ENCODE measurements at regions not wholly inside any gene's neighbourhood (a gene's known extent, or its start where the extent isn't known, plus 50 kb on each side); places are given as distances from the start of the nearest gene placed in this dataset.

GRCh38 chr3:159798951-159799350 lies 189.7 kb upstream of the IL12A start:
- TF ChIP-seq CTCF (IDR thresholded peaks at IDR 0.05; ENCODE audit: low read depth, low read length) = no peak
- no peak overlapping the region for H3K4me3 ChIP-seq (ENCODE audit: low read depth, low read length)

- no peak for TF ChIP-seq CTCF (IDR thresholded peaks at IDR 0.05; ENCODE audit: low read depth, low read length)
- H3K4me3 ChIP-seq (ENCODE audit: low read depth, low read length) = no peak overlapping the region
These were observed 188.0 kb upstream of the IL12A start for GRCh38 chr3:159800434-159801155.

DNA sequence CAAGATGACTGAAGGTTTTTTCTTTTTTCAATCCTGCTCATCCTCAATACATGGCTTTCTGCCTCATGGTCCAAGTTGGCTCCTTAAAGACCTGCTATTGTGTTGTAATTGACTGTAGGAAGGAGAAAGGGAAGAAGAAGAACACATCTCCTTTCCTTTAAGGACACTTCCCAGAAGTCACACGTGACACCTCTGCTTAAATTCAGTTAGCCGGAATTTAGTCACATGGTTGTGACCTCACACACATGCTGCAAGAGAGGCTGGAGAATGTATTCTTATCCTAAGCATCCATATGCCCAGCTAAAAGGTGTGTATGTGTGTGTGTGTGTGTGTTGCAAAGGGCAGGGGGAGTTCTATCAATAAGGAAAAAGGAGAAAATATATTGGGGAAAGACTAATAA lies 185.8 kb upstream of the IL12A start:
- TF ChIP-seq CTCF (IDR thresholded peaks at IDR 0.05; ENCODE audit: low read depth, low read length) = no peak
- H3K4me3 ChIP-seq (ENCODE audit: low read depth, low read length) = no peak overlapping the region

DNA sequence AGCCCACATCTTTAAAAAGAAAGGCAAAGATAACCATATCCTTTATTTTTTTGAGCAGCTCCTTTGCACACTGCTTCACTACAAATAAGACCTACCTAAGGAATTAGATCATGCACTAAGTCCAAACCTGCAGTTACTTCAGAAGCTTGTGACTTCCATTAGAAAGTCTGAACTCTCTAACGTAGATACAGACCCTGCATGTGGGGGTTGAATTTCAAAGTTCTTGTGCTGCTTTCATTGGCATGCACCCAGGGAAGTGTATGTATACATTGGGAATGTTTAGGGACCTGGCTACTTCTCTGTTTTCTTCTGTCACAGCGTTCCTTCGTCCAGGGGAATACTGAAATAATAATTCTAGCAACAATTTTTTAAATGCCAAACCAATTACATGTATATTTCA lies 185.2 kb upstream of the IL12A start:
- no peak for TF ChIP-seq CTCF (IDR thresholded peaks at IDR 0.05; ENCODE audit: low read depth, low read length)

DNA sequence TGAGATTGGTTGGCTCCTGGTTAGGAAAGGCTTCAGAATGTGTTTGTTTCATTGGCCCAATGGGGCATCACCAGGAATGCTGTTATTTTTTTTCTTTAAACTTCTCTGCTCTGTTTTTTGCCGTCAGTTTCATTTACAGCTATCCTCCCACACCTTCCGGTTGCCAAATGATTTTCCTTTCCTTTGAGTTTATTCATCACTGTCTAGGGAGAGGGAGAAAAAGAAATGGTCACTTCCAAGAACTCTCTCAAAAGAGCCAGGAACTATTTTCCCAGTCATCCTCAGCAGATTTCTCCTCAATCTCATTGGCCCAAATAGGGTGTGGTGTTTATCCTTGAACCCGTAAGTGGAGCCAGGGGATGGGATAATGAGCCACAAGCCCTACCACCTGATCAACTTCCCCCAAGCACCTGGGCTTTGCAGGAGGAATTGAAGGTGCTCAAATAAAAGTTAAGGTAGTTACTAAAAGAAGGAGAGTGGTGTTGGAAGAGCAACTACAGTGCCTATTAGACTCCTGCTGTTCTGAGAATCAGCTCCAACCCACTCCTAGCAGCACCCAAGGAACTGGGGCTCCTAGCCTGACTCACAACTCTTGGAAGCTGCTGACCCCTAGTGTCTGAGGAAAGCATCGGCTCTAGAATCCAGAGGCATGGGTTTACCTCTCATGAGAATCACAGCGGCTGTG lies 183.8 kb upstream of the IL12A start:
- H3K4me3 ChIP-seq (ENCODE audit: low read depth, low read length) = no peak overlapping the region
- TF ChIP-seq CTCF (IDR thresholded peaks at IDR 0.05; ENCODE audit: low read depth, low read length) = peak; percentile 94

More for the DNA sequence above, 185.2 kb upstream of the IL12A start:
- H3K4me3 ChIP-seq (ENCODE audit: low read depth, low read length) = no peak overlapping the region

GRCh38 chr3:159805411-159805772 lies 183.2 kb upstream of the IL12A start:
- no peak overlapping the region for H3K4me3 ChIP-seq (ENCODE audit: low read depth, low read length)
- TF ChIP-seq CTCF (IDR thresholded peaks at IDR 0.05; ENCODE audit: low read depth, low read length) = no peak

DNA sequence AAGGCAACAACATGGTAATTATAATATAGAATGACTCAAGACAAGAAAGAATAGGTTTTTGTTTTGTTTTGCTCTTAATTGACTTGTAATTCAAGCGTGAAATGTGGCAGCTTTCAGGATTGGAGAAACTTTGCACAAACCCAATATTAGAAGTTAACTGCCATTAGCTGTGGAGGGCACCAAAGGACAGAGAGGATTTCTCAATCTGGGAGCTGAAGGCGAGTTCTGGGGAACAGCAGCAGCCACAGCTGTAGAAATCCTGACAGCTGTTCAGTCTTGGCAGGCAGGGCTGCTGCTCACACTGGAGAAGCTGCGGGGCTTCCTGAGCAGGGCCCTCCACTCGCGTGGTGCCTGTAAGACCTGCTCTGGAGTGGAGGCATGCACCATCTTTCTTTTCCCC lies 182.2 kb upstream of the IL12A start:
- no peak overlapping the region for H3K4me3 ChIP-seq (ENCODE audit: low read depth, low read length)
- no peak for TF ChIP-seq CTCF (IDR thresholded peaks at IDR 0.05; ENCODE audit: low read depth, low read length)

All from WI38 (cell line).